ENCODE measurements at regions not wholly inside any gene's neighbourhood (a gene's known extent, or its start where the extent isn't known, plus 50 kb on each side); places are given as distances from the start of the nearest gene placed in this dataset.

DNA sequence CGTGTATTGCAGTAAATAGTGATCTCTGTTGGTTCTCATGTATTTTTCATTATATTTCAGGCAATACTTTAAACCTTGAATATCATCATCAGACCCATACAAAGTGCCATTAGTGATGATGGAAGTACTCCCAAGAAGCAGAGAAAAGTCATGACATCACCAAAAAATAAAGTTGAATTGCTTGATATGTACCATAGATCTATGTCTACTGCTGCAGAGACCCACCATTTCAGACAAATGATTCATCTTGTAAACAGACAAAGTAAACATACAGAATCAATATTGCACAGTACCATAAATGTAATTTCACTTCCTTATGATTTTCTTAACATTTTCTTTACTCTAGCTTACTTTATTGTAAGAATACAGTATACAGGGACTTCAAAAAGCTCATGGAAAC, 347.8 kb downstream of the IPMK start:
- TF ChIP-seq, protein P1, sequence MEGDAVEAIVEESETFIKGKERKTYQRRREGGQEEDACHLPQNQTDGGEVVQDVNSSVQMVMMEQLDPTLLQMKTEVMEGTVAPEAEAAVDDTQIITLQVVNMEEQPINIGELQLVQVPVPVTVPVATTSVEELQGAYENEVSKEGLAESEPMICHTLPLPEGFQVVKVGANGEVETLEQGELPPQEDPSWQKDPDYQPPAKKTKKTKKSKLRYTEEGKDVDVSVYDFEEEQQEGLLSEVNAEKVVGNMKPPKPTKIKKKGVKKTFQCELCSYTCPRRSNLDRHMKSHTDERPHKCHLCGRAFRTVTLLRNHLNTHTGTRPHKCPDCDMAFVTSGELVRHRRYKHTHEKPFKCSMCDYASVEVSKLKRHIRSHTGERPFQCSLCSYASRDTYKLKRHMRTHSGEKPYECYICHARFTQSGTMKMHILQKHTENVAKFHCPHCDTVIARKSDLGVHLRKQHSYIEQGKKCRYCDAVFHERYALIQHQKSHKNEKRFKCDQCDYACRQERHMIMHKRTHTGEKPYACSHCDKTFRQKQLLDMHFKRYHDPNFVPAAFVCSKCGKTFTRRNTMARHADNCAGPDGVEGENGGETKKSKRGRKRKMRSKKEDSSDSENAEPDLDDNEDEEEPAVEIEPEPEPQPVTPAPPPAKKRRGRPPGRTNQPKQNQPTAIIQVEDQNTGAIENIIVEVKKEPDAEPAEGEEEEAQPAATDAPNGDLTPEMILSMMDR (conservative IDR thresholded peaks at IDR 0.05; ENCODE audit: low read length) = no peak
- DNase-seq (ENCODE audit: low read depth) = no peak
- no peak overlapping the region for H3K4me3 ChIP-seq (ENCODE audit: low read length)

DNA sequence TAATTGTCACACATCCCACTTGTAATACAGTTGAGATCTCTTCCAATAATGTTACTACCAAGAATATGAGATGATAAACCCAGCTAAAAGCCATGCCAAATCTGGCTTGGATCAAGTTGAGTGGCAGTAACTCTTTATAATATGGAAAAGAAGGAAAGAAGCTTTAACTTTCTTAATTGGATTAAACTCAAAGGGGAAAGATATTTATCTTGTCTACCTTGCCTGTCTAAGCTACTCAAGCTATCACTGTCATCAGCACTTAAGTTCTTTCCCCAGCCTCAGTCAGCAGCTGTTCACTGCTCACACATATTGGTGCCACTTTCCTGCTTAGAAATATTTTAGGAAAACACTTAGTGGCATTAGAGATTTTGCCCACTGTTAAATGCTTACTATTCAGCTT, 350.7 kb downstream of the IPMK start:
- no peak for DNase-seq (ENCODE audit: low read depth)
- TF ChIP-seq, protein P1 (conservative IDR thresholded peaks at IDR 0.05; ENCODE audit: low read length) = no peak

DNA sequence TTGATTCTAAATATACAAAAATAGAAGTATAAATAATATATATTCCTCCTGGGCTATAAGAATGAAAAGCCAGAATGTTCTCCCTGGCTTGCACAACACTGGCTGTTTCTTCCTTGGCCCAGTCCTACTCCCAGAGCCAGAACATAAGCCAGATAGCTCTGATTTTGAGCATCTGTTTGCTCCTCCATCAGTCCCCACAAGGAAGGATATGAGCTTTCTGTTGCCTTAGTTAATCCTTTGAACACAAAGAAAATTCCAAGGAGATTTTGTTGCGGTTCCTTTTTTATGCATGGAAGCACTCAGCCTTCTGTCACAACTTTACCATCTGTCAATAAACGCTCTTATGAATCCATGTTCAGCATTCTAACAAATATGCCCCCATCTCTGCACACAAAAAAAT, 361.8 kb downstream of the IPMK start:
- DNase-seq (ENCODE audit: low read depth) = no peak

More for the DNA sequence above, 350.7 kb downstream of the IPMK start:
- H3K4me3 ChIP-seq (ENCODE audit: low read length) = no peak overlapping the region

DNA sequence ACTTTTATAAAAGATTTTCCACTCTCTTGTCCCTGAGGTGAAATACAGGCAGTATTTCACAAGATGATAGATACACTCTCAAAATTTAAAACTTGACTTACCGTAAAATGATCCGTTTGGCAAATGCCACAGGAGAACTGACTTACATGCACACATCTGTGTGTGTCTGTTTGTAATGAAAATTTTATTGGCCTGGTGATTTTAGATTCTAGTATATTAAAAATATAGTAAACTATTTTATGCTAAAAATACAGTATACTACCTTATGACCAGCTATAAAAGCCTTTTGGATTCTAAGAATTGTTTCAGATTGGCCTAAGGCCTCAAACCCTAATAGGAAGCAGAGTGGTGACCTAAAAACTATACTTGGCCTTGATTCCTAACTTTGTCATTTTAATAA, 362.7 kb downstream of the IPMK start:
- no peak for DNase-seq (ENCODE audit: low read depth)
- TF ChIP-seq, protein P1 (conservative IDR thresholded peaks at IDR 0.05; ENCODE audit: low read length) = no peak
- no peak overlapping the region for H3K4me3 ChIP-seq (ENCODE audit: low read length)

More for the DNA sequence above, 361.8 kb downstream of the IPMK start:
- H3K4me3 ChIP-seq (ENCODE audit: low read length) = no peak overlapping the region
- TF ChIP-seq, protein P1 (conservative IDR thresholded peaks at IDR 0.05; ENCODE audit: low read length) = no peak

DNA sequence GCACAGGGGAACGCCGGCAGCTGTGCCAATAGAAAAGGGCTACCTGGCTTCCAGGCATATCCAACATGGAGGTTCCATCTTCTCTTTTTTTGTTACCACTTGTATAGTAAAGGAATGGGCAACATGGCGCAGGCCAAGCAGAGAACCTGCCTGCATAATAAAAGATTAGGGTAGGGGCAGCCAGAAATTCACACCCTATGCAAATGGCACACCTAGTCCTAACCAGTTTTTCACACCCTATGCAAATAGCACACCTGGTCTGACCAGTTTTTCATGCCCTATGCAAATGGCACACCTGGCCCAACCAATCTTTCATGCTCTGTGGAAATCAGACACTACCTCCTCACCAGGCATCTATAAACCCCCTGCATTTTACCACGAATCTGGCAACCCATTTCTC, 369.5 kb downstream of the IPMK start:
- H3K4me3 ChIP-seq (ENCODE audit: low read length) = no peak overlapping the region
- no peak for DNase-seq (ENCODE audit: low read depth)
- TF ChIP-seq, protein P1 (conservative IDR thresholded peaks at IDR 0.05; ENCODE audit: low read length) = no peak

DNA sequence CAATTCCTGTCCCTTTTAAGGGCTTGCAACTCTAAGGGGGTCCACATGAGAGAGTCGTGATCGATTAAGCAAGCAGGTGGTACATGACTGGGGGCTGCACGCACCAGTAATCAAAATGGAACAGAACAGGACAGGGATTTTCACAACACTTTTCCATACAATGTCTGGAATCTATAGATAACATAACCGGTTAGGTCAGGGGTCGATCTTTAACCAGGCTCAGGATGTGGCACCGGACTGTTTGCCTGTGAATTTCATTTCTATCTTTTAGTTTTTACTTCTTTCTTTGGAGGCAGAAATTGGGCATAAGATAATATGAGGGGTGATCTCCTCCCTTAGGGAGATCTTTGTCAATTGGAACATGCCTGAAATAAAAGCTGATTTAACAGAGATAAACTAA, 370.1 kb downstream of the IPMK start:
- DNase-seq (ENCODE audit: low read depth) = no peak
- TF ChIP-seq, protein P1 (conservative IDR thresholded peaks at IDR 0.05; ENCODE audit: low read length) = no peak
- H3K4me3 ChIP-seq (ENCODE audit: low read length) = no peak overlapping the region

DNA sequence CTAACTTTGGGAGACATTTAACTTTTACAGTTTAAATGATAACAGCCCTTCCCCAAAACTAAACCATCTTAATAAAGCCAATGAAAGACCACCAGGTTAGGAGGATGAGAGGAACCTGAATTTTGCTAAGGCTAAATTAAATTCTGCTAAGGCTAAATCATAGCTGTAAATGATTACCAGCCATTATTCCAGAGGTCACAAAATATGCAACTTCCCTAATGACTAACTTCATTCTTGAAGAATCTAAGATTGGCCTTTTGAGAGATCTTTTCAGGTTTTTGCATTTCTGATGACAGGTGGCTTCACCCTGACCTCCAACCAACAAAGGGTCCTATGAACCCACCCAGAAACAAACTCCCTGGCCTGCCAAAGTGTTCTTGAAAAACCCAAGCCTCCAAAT, 373.3 kb downstream of the IPMK start:
- no peak overlapping the region for H3K4me3 ChIP-seq (ENCODE audit: low read length)
- DNase-seq (ENCODE audit: low read depth) = no peak
- TF ChIP-seq, protein P1 (conservative IDR thresholded peaks at IDR 0.05; ENCODE audit: low read length) = no peak

All from AG10803 (cell line).